ENCODE measurements at regions not wholly inside any gene's neighbourhood (a gene's known extent, or its start where the extent isn't known, plus 50 kb on each side); places are given as distances from the start of the nearest gene placed in this dataset.

DNA sequence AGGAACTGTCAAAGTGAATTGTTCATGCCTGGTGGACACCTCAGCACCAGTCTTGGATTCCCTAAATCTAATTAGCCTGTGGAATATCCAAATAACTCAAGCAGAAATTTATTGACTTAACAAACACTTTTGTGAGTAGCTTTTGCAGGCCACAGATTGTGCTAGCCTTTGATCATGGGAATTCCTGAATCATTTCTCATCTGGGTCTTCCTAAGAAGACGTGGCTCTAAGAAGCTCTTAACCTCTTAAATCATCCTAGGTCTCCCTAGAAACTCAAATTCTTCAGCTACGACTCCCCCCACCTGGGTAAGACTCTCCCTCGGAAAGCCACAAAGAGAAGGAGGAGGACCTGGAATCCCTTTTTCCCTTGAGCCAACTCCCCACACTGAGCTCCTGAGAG lies 53.8 kb upstream of the PSEN2 start:
- DNase-seq: no peak

DNA sequence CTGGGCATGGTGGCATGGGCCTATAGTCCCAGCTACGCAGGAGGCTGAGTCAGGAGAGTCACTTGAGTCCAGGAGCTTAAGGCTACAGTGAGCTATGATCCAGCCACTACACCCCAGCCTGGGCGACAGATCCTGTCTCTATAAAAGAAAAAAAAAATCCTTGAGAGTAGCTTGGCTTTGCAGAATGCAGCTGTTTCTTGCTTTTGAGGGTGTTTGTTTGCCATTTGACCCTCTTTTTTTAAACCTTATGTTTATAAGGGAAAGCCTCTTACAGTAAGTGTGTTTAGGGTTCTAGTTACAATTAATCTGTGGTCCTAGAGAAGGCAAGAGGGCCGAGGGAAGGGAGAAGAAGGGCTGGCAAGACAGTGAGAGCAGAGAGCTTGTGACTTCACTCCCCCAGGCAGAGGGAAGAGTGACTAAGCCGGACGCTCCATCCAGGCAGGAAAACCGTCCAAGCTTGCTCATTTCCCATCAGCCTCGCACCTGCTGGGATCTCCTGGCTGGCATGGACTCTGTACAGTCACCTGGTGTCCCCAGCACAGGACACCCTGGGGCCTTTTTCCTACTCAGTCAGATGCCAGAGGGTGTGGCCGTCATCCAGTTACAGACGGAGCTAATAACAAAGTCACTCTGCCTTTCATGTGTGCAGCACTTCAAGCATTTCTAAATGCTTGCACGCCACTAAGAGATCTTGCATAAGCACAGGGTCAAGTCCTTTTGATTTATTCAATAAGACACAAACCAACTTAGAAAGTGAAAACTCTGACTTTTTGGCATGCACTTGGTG lies 55.5 kb upstream of the PSEN2 start:
- peak; percentile 99 for DNase-seq

DNA sequence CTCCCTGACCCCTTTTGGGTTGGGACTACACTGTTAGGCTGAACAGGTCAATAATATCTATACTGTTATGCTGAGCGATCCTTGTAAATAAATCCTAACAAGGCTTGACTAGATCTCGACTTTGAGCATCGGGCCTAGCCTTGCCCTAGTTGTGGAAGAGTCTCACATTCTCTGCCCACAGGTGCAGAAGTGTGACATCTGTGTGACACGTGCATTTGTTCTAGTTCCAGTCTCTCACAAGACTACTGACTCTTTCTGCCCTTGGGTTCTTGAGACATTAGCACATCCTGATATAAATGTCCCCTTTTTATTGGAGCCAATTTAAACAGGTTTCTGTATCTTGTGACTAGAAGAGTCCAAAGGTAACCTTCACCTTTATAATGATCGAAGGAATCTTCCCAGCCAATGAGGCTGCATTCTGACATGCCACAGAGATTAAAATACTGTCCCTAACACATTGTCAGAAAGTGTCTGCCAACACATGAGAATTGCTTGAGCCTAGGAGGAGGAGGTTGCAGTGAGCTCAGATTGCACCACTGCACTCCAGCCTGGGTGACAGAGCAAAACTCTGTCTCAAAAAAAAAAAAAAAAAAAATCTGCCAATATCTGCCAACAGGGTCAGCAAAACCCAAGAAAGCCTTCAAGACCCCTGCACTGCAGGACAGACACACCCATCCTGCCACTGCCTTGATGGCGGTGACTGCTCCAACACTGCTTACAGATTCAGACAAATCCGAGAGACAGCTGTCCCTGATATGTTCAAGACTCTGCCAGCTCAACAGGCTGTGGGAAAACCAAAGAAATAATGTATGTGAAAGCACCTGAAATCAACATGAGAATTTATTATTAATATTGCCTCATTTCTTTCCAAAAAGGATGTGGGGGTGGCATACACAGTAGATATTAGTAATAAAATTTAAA lies 56.5 kb upstream of the PSEN2 start:
- peak; percentile 38 for DNase-seq

DNA sequence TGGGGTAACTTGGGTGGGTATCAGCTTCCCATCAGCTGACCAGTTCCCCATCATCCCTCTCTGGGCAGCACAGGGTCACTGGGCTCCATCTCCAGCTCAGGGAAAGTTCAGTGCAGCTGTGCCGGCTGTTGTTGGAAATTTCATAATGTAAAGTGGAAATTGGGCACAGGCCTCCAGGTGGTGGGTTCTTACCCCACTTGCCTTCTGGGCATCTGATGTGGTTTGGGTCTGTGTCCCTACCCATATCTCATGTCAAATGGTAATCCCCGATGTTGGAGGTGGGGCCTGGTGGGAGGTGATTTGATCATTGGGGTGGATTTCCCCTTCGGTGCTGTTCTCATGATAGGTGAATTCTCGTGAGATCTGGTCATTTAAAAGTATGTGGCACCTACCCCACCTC lies 59.7 kb upstream of the PSEN2 start:
- no peak for DNase-seq

DNA sequence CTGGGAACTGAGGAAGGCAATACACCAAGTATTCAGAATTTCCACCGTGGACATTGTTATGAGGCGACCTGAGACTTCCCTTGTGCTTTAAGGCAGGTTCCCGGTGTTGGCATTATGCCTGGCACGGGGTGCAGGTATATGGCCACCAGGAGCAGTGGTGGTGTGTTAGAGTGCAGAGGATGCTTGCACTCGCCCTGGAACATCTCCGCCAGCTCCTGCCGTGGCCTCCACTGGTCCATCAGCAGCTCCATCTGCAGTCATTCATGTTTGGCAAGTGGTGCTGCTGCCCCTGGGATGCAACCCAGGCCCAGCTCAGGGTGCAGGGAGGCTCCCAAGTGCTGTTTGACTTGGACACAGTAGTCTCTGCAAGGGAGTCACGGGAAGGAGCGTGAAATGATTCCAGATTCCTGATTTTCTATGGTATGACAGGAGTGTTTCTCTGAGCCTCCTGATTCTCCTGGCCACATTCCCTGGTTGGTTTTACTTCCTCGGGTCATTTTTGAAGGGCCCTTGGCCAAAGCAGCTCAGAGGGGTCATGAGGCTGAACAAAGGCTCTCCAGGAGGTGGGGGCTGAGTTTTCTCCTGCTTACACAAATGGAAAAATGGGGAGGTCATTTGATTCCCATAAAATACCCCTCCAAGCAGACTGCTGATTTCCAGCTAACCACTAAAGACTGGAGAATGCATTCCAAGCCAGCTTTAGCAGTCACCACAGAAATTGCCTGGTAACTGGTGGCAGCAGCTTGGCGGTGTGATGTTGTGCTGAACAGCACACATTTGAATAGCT lies 60.4 kb upstream of the PSEN2 start:
- DNase-seq: no peak

DNA sequence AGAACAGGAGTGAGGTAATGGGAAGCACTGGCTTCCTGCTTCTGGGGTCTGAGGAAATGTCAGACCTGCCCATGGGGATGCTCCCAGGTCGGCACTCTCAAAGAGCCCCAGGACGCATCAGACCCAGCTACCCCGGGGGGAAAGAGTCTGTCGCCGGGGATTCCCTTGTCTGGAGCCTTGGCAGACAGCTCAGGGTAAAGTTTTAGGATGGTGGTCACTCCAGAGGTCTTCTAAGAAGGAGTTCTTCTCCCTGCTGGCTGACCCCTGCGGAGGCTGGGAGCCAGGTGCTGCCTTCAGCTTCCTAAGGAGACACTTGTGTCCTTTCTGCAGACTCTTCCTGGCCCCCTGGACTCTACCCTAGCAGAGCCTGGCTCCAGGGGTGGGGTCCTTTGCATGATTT lies 61.9 kb upstream of the PSEN2 start:
- no peak for DNase-seq

DNA sequence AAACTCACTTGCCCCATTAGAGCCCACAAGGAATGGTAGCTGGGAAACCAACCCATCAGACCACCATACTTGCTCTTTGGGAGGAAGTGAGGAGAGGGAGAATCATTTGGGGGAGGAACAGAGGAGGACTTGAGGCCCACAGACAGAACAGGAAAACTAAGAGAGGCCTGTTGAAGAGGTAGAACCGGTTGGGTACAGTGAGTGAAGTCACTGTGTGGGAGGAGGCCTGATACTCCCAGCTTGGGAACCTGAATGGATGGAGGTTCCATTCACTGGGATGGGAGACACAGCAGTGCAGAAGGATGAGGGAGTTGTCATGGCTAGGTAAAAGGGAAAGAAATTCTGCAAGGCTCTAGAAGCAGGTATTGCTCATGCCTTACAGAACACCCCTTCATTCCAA lies 63.4 kb upstream of the PSEN2 start:
- DNase-seq: no peak

DNA sequence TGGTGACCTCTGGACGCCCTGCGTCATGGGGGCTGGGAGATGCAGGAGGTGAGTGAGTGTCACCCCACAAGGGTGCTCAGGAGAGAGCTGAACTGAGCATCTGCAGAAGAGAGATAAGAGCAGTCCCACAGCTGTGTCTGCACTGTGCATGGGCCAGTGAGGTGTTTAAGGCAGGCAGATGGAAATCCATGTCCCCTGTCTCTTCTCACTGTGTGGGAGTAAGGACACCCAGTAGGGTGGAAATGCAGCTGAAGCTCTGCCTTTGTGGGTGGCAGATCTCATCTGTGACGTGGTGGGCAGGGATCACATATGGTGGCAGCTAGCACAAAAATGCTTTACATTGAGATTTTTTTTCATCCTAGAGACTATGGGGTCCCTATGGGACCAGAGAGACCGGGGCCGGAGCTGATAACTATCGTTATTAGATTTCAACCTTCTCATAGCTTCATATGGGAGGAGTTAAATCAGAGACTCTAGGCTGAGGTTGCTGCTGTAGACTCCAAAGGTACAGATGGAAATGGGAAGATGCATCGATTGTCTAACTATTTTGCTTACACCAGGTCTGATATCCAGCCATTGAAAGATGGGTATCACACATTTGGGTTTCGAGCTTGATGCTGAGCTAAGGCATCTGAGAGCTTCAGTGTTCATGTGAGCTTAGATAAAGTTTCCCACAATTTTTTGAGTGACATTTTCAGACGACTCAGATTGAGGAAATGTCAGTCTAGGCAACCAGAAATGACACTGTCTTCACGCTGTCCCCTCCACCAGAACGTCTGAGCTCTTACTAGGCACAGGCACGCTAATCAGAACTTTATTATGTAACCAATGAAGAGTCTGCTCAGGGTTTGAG lies 65.3 kb upstream of the PSEN2 start:
- no peak for DNase-seq

DNA sequence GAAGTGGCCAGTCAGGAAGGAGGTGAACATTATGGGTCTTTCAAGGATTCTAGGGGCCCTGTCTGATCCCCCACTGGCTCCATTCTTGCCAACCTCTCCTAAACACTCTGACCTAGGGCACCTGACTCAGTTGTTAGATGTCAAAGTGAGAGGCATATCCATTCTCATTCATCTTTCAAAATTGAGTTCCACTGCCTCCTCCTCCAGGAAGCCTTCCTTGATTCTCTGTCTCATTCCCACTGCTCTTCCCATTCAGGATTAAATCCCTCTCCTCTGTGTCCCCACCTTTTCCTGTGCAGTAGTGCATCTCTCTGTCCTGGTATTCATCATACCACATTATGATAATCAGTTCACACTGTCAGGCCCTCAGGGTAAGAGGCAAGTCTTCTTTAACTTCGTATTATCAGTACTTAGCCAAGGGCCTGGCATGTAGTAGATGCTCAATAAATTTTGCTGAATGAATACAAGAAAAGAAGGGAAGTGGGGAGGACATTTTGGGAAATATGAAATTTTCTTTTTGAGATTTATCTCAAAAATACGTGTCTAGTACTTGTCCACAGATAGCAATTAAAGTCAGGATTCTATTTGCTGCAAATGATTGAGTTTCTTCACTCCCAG lies 61.8 kb upstream of the ITPKB start:
- DNase-seq: no peak

DNA sequence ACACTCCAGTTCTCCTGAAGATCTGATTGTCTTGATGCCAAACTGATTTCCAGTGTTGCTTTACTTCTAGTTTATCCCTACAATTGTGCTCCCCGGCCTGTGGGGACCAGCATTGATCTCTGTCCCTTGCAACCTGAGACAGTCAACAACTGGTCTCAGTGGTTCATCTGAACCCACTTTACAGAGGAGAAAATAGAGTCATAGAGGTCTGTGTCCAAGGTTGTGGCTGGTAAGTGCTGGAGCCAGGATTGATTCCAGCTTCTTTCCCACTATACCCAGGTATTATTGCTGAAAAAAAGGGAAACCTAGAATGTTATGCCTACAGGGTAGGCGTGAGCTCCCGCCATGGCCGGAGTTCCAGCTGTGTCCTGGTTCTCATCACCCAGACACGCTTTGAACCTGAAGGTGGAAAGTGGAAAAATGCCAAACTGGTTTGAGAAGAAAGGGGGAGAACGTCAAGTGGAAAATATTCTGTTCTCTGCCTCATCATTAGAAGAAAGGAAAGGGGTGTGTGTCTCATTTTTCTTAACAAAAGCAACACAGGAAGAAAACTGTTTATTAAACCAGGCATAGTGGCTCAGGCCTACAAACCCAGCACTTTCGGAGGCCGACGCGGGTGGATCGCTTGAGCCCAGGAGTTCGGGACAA lies 60.7 kb upstream of the ITPKB start:
- DNase-seq: no peak

DNA sequence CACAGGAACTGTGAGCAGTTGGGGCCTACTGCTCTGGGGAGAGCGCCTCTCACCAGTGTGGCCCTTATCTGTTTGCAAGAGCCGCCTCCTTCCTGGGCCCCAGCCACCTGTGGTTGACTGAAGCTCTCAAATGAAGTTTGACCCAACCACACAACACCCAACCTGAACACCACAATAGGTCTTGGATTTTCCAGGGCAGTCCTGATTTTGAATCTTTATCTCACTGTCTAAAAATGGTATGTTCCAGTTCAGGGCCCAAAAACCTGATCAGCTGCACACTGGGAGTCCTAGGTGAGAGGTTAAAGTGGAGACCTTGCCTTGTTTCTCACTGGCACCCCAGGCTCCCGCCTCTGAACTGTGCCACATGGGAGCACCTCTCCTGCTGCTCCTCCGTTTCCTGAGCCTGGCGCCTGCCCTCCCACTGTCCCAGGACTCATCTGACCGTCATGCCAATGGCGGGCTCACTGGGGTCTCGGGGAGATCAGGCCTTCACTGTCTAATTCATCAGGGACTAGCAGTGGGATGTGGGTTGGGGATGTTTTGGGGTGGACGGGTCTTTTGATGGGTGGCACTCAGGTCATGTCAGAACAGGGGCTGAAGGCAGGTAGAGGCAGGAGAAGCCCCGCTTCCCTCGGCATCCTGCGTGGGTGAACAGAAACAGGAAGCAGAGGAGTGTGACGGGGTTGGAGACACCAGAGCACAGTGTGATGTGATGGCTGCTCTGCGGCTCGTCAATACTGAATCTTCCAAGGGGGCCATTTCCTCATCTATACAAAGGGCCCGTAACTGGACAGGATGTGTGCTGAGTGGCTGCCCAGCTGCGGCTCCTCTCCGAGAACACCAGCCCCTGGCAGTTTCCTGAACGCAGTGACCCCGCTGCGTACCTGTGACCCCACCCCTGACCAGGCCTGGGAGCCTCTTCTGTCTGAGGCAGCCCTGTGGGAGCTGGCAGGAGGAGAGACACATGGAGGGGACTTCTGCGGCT lies 59.6 kb upstream of the ITPKB start:
- no peak for DNase-seq

DNA sequence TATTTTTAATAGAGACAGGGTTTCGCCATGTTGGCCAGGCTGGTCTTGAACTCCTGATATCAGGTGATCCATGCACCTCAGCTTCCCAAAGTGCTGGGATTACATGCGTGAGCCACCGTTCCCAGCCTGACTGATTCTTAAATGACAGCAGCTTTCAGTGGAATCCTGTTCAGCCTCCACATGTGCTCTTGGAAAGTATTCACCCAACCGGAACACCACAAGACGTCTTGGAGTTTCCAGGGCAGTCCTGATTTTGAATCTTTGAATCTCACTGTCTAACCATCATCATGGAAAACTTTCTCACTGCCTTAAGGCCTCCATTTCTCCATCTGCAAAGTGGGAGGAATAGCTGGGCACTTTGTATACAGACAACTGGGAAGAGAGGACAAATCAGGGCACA lies 58.1 kb upstream of the ITPKB start:
- no peak for DNase-seq

DNA sequence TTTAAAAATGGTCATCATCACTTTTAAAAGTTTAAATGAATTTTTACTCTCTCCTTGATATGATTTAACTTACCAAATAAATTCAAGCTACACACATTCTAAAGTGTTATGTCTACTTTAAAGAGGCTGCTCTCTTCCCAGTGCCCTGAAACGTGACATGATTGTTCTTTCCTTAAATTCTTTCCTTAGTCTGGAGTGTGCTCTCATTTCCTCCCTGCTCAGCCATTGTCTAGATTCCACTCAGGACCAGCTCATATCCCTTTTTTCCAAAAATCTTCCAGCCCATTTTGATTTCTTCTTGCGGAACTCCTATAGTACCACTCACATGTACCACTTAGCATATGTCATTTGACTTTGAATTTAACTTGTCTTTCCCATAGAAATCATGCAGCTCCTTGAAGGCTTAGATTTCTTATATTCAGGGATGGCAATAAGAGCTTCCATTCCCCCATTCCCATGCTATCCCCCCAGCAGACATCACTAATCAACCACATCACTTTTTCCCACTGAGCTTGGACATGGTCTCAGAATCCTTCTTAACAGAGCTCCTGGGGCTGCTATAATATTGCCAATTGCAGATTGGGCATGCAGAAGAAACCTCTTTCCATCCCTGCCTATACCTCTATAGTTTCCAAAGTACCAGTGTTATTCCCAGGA lies 54.7 kb upstream of the ITPKB start:
- no peak for DNase-seq

DNA sequence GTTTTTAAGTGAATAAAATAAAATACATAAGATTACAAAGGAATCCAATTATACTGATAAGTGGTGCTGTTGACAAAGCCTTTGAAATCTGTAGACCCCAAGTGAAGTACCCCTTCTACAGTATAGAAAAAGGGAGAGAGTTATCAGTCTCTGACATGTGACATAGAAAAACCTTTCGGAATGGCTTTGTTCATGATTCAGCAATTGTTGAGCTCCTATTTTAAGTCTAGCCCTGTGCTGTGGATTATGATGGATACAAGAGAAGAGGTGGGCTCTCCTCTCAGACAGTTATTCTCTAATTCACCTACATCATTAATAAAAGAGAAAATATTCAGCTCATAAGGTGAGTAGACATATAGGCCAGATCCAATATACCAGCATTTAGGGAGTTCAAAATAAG lies 53.3 kb upstream of the ITPKB start:
- DNase-seq: no peak

DNA sequence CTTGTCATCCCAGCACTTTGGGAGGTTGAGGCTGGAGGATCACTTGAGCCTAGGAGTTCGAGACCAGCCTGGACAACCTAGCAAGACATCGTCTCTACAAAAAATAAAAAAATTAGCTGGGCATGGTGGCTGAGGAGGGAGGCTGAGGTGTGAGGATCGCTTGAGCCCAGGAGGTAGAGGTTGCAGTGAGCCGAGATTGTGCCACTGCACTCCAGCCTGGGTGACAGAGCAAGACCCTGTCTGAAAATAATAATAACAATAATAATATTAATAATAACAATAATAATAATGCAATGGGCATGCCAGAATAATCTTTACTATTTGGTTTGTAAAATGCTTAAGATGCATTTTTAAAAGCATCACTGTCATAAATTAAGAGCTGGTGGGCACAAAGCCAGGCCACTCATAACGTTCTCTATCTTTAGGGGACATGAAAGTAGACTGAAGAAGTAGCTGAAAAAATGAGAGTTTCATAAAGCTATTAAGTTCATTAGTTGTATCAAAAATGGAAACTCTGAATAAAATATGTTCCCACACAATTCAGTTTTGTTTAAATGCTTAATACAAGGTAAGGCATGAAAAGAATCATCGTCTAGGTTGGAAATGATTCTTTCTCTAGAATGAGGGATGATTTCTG lies 51.6 kb upstream of the ITPKB start:
- DNase-seq: no peak

DNA sequence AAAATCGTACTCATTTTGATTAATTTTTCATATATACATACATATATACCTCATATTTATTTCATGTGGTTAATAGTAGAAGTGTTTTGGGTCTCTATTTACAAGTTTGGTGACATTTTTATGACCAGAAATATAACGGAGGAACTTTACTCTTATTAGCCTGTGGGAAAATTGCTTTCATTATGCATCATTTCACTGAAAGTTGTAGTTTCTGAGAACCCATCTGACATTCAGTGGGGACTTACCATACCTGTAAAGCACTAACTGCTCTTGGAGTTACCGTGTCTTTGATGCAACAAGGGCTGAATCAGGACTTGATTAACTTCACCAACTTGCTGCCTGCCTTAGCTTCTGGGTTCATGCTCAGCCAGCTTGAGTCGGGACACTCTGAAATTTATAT lies 49.9 kb upstream of the ITPKB start:
- DNase-seq: no peak
